AG04450 (cell line): ENCODE measurements at regions not wholly inside any gene's neighbourhood (a gene's known extent, or its start where the extent isn't known, plus 50 kb on each side); places are given as distances from the start of the nearest gene placed in this dataset.
"Not testable (repeated sequence)": the region's sequence is repeated elsewhere in the genome, so short reads cannot be mapped to it uniquely, and the experiment has no call there.

Source experiments
- CTCF ChIA-PET: fragments of 300-600, 350-600 bp; formaldehyde crosslinking; extraction: SDS; loops from one replicate; lab custom pipeline; 2022; ENCODE audit warnings: antibody characterized with exemption, inconsistent platforms; lab: Charles Lee
- POLR2A ChIA-PET: fragments of 350-600 bp; formaldehyde crosslinking; extraction: SDS; loops from one replicate; lab custom pipeline; 2021; ENCODE audit warnings: antibody characterized with exemption, inconsistent platforms; lab: Yijun Ruan, JAX
- DNase-seq: peaks from one replicate; pipeline ENCODE4 v3.0.0-alpha.2; 2011; ENCODE audit warnings: low read depth, low spot score
- H3K27ac ChIP-seq: one replicate; pipeline ENCODE4 v1.5.1; 2012; ENCODE audit warnings: low read depth, low read length, control low read depth
- H3K27me3 ChIP-seq: one replicate; pipeline ENCODE4 v1.6.0; 2012; ENCODE audit warnings: low read length; ENCODE audit not compliant: control insufficient read depth, insufficient read depth
- H3K4me3 ChIP-seq: 2 replicates; pipeline ENCODE4 v1.5.1; 2011; ENCODE audit warnings: mild to moderate bottlenecking, low read depth, low read length, control low read depth
- H3K9me3 ChIP-seq: 2 replicates; pipeline ENCODE4 v1.5.1; 2012; ENCODE audit warnings: low read length; ENCODE audit not compliant: control insufficient read depth, insufficient read depth
- CTCF ChIP-seq: IDR thresholded peaks from 2 replicates; pipeline ENCODE4 v1.5.1; 2011; ENCODE audit warnings: low read depth, low read length, control low read depth, inconsistent platforms

GRCh38 chr18:38651736-38652135 is 1086.1 kb upstream of the CELF4 start:
- POLR2A ChIA-PET, result no interaction called here
- no peak for TF ChIP-seq CTCF
- H3K27ac ChIP-seq, result no peak overlapping the region
- H3K27me3 ChIP-seq, result no peaks in the 10 kb centered on the region
- no peak overlapping the region for H3K4me3 ChIP-seq
- no peaks in the 10 kb centered on the region for H3K9me3 ChIP-seq
- no peak for DNase-seq
- CTCF ChIA-PET, result no interaction called here

GRCh38 chr18:38648179-38648578 is 1082.6 kb upstream of the CELF4 start:
- ChIA-PET CTCF (no interaction called here), POLR2A (no interaction called here)
- TF ChIP-seq CTCF, result no peak
- no peak for DNase-seq
- no peak overlapping the region for H3K4me3 ChIP-seq
- H3K27ac ChIP-seq, result no peak overlapping the region
- H3K9me3 ChIP-seq, result no peaks in the 10 kb centered on the region
- no peaks in the 10 kb centered on the region for H3K27me3 ChIP-seq

- Histone ChIP-seq H3K27ac (no peak overlapping the region), H3K4me3 (no peak overlapping the region), H3K27me3 (no peaks in the 10 kb centered on the region), H3K9me3 (no peaks in the 10 kb centered on the region)
- POLR2A ChIA-PET, result no interaction called here
- no peak for TF ChIP-seq CTCF
- CTCF ChIA-PET, result no interaction called here
- no peak for DNase-seq
These were observed 1080.7 kb upstream of the CELF4 start for GRCh38 chr18:38646296-38646695.

- DNase-seq, result no peak
- Histone ChIP-seq H3K27ac (no peak overlapping the region), H3K27me3 (no peaks in the 10 kb centered on the region), H3K9me3 (no peaks in the 10 kb centered on the region), H3K4me3 (no peak overlapping the region)
- CTCF ChIA-PET, result no interaction called here
- POLR2A ChIA-PET, result no interaction called here
- no peak for TF ChIP-seq CTCF
These were observed 1079.5 kb upstream of the CELF4 start for GRCh38 chr18:38644875-38645641.

- CTCF ChIA-PET, result no interaction called here
- TF ChIP-seq CTCF, result no peak
These were observed 1077.1 kb upstream of the CELF4 start for GRCh38 chr18:38642711-38643110.

GRCh38 chr18:38639700-38640099 is 1074.1 kb upstream of the CELF4 start:
- DNase-seq, POLR2A ChIA-PET, H3K4me3 ChIP-seq, H3K27ac ChIP-seq, H3K9me3 ChIP-seq, H3K27me3 ChIP-seq, CTCF ChIA-PET: not testable (repeated sequence)

More at GRCh38 chr18:38642711-38643110, 1077.1 kb upstream of the CELF4 start:
- DNase-seq, result no peak
- Histone ChIP-seq H3K27me3 (no peaks in the 10 kb centered on the region), H3K27ac (no peak overlapping the region), H3K4me3 (no peak overlapping the region), H3K9me3 (no peaks in the 10 kb centered on the region; the same call in 1 of the 2 replicates)
- POLR2A ChIA-PET, result no interaction called here
